K562 (cell line): ENCODE measurements at regions not wholly inside any gene's neighbourhood (a gene's known extent, or its start where the extent isn't known, plus 50 kb on each side); places are given as distances from the start of the nearest gene placed in this dataset.
A peak's percentile ranks its signal among the peaks of the same experiment; 100 is the strongest.

ENCODE experiments used
- ATF1 ChIP-seq, 2 experiments: fragments of 450-650 bp in 1 of 2; IDR thresholded peaks; 2 replicates each; pipeline ENCODE4 v1.6.1; 2016; ENCODE audit warnings: missing compliant biosample characterization in 1 of 2, missing genetic modification characterization in 1 of 2
- CTBP1 ChIP-seq: fragments of 450-650 bp; IDR thresholded peaks from 2 replicates; pipeline ENCODE4 v1.6.1; 2016; ENCODE audit warnings: borderline replicate concordance
- DIDO1 ChIP-seq: fragments of 450-650 bp; IDR thresholded peaks from 2 replicates; pipeline ENCODE4 v1.6.1; 2016; ENCODE audit warnings: low read depth, missing biosample characterization, missing genetic modification characterization
- ESRRA ChIP-seq: fragments of 450-650 bp; IDR thresholded peaks from 2 replicates; pipeline ENCODE4 v1.6.1; 2014; ENCODE audit warnings: low read depth, mild to moderate bottlenecking, moderate library complexity, borderline replicate concordance
- ETV5 ChIP-seq: sonication (generic); formaldehyde crosslinking; IDR thresholded peaks from 2 replicates; pipeline ENCODE4 v1.4.0; 2020; ENCODE audit warnings: low read depth, mild to moderate bottlenecking, missing genetic modification reagents
- ETV6 ChIP-seq, 3 experiments: fragments of 150-350 bp in 1 of 3; sonication (generic) in 1 of 3; formaldehyde crosslinking in 1 of 3; IDR thresholded peaks; 2 replicates each; pipeline versions ENCODE4 v1.6.1 to v1.8.0; 2014 to 2022; ENCODE audit warnings: borderline replicate concordance in 2 of 3, low read depth in 2 of 3, antibody characterized with exemption in 1 of 3, low read length in 1 of 3, mild to moderate bottlenecking in 1 of 3, missing genetic modification reagents in 1 of 3
- SPI1 ChIP-seq: IDR thresholded peaks from 2 replicates; pipeline ENCODE4 v1.6.1; 2011; ENCODE audit warnings: low read depth, low read length, control low read depth, borderline replicate concordance
- SREBF2 ChIP-seq: sonication (generic); formaldehyde crosslinking; IDR thresholded peaks from 2 replicates; pipeline ENCODE4 v1.4.0; 2020; ENCODE audit warnings: mild to moderate bottlenecking, missing genetic modification reagents
- TRIM28 ChIP-seq: fragments of 450-650 bp; IDR thresholded peaks from 2 replicates; pipeline ENCODE4 v1.6.1; 2017
- USF2 ChIP-seq: sonication (generic); formaldehyde crosslinking; IDR thresholded peaks from 2 replicates; pipeline ENCODE4 v1.5.0; 2020; ENCODE audit warnings: missing genetic modification reagents
- ZC3H8 ChIP-seq: fragments of 450-650 bp; IDR thresholded peaks from 2 replicates; pipeline ENCODE4 v1.6.1; 2017
- TF ChIP-seq, protein P1 (sequence below): fragments of 150-350 bp; IDR thresholded peaks from 2 replicates; pipeline ENCODE4 v1.6.1; 2014; ENCODE audit warnings: low read depth, mild to moderate bottlenecking, low read length, borderline replicate concordance
- TF ChIP-seq, protein P2 (sequence below), 2 experiments: fragments of 450-650 bp; formaldehyde crosslinking in 1 of 2; IDR thresholded peaks; 2 replicates each; pipeline versions ENCODE4 v1.4.0 to v1.6.1; 2014 to 2020; ENCODE audit warnings: mild to moderate bottlenecking in 2 of 2, borderline replicate concordance in 1 of 2, low read depth in 1 of 2

- TF ChIP-seq, protein P1, sequence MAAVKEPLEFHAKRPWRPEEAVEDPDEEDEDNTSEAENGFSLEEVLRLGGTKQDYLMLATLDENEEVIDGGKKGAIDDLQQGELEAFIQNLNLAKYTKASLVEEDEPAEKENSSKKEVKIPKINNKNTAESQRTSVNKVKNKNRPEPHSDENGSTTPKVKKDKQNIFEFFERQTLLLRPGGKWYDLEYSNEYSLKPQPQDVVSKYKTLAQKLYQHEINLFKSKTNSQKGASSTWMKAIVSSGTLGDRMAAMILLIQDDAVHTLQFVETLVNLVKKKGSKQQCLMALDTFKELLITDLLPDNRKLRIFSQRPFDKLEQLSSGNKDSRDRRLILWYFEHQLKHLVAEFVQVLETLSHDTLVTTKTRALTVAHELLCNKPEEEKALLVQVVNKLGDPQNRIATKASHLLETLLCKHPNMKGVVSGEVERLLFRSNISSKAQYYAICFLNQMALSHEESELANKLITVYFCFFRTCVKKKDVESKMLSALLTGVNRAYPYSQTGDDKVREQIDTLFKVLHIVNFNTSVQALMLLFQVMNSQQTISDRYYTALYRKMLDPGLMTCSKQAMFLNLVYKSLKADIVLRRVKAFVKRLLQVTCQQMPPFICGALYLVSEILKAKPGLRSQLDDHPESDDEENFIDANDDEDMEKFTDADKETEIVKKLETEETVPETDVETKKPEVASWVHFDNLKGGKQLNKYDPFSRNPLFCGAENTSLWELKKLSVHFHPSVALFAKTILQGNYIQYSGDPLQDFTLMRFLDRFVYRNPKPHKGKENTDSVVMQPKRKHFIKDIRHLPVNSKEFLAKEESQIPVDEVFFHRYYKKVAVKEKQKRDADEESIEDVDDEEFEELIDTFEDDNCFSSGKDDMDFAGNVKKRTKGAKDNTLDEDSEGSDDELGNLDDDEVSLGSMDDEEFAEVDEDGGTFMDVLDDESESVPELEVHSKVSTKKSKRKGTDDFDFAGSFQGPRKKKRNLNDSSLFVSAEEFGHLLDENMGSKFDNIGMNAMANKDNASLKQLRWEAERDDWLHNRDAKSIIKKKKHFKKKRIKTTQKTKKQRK = no peak
- TF ChIP-seq ATF1 (CRISPR knock-in tag; IDR thresholded peaks at IDR 0.05) (no peak), ATF1 (tag; IDR thresholded peaks at IDR 0.05) (0 out of 2 replicates have a peak, but pooled peaks have one; percentile 14), ESRRA (no peak), USF2 (CRISPR knock-in tag) (peak; percentile 79), SREBF2 (CRISPR knock-in tag) (no peak), ETV6 (IDR thresholded peaks at IDR 0.05; ENCODE audit: borderline replicate concordance in 1 of 2, low read depth in 2 of 2, low read length in 1 of 2) (no peak), ETV6 (CRISPR knock-in tag; IDR thresholded peaks at IDR 0.05; ENCODE audit: borderline replicate concordance) (no peak), SPI1 (no peak), ETV5 (CRISPR knock-in tag) (no peak), ZC3H8 (no peak), DIDO1 (tag) (no peak), TRIM28 (no peak), CTBP1 (no peak)
- TF ChIP-seq, protein P2, sequence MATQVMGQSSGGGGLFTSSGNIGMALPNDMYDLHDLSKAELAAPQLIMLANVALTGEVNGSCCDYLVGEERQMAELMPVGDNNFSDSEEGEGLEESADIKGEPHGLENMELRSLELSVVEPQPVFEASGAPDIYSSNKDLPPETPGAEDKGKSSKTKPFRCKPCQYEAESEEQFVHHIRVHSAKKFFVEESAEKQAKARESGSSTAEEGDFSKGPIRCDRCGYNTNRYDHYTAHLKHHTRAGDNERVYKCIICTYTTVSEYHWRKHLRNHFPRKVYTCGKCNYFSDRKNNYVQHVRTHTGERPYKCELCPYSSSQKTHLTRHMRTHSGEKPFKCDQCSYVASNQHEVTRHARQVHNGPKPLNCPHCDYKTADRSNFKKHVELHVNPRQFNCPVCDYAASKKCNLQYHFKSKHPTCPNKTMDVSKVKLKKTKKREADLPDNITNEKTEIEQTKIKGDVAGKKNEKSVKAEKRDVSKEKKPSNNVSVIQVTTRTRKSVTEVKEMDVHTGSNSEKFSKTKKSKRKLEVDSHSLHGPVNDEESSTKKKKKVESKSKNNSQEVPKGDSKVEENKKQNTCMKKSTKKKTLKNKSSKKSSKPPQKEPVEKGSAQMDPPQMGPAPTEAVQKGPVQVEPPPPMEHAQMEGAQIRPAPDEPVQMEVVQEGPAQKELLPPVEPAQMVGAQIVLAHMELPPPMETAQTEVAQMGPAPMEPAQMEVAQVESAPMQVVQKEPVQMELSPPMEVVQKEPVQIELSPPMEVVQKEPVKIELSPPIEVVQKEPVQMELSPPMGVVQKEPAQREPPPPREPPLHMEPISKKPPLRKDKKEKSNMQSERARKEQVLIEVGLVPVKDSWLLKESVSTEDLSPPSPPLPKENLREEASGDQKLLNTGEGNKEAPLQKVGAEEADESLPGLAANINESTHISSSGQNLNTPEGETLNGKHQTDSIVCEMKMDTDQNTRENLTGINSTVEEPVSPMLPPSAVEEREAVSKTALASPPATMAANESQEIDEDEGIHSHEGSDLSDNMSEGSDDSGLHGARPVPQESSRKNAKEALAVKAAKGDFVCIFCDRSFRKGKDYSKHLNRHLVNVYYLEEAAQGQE (IDR thresholded peaks at IDR 0.05; ENCODE audit: borderline replicate concordance) = peak; percentile 22
- TF ChIP-seq, protein P2 (CRISPR knock-in tag; IDR thresholded peaks at IDR 0.05; ENCODE audit: low read depth) = no peak
Observed at GRCh38 chr7:69412331-69413146, 185.7 kb upstream of the AUTS2 start (continued).
